ENCODE measurements at regions not wholly inside any gene's neighbourhood (a gene's known extent, or its start where the extent isn't known, plus 50 kb on each side); places are given as distances from the start of the nearest gene placed in this dataset.

DNA sequence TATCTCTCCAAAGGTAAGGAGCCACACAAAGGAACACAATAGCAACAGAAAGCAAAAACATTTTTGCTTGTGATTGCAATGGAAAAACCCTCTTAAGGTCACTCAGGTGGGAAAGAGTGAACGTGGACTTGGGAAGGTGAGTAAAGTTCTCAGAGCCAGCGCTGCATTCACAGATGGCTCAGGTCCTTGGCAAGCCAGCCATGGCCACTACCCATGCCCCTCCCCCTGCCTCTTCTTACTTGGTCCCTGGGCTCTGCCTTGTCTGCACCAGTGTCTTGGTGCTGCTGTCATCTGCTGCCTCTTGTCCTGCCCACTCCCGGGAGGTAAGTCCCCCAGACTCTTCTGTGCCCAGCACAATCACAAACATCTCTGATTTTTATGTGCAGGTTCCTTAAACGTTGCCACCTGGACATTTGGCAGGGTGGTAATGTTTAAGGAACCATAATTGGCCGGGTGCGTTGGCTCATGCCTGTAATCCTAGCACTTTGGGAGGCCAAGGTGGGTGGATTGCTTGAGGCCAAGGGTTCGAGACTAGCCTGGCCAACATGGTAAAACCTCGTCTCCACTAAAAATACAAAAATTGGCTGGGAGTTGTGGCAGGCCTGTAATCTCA, 74.6 kb downstream of the FEM1C start:
- Histone ChIP-seq H3K4me1 (ENCODE audit: control insufficient read depth, insufficient read depth, low read length) (no peaks in the 10 kb centered on the region), H3K9ac (ENCODE audit: control insufficient read depth, insufficient read depth, low read length) (no peak overlapping the region), H2AFZ (ENCODE audit: control insufficient read depth, low read depth, low read length) (no peak overlapping the region), H3K27ac (ENCODE audit: control insufficient read depth, insufficient read depth) (no peak overlapping the region), H3K27me3 (replicated peaks in 1 of 2; ENCODE audit: control insufficient read depth in 2 of 2, insufficient read depth in 2 of 2, low read length in 1 of 2) (no peaks in the 10 kb centered on the region), H3K79me2 (ENCODE audit: control insufficient read depth, insufficient read depth, low read length) (no peaks in the 10 kb centered on the region), H3K4me2 (ENCODE audit: control insufficient read depth, insufficient read depth) (no peak overlapping the region), H3K36me3 (ENCODE audit: control insufficient read depth in 2 of 2, insufficient read depth in 2 of 2, low read length in 1 of 2) (no peaks in the 10 kb centered on the region), H3K4me3 (no peak overlapping the region), H3K9me3 (replicated peaks; ENCODE audit: control insufficient read depth, insufficient read depth, low read length) (no peaks in the 10 kb centered on the region), H4K20me1 (ENCODE audit: control insufficient read depth, insufficient read depth) (no peaks in the 10 kb centered on the region)
- DNase-seq (ENCODE audit: low read depth, low spot score) (no peak), FAIRE-seq (no peak), ATAC-seq (no peak; the same call in 2 of the 3 replicates)
- ChIA-PET CTCF (interaction anchor here (2.9 kb wide), 1 partner anchor 11 kb away, joined by 10 read pairs; no protein-coding TSS in a partner anchor), SMC1A (ENCODE audit: uncharacterized antibody, unreplicated experiment) (interaction anchor here (1.3 to 2.5 kb wide), 4 partner anchors 8 to 34 kb away, joined by 3 to 12 read pairs (median 9); no protein-coding TSS in a partner anchor), POLR2A (interaction anchor here (1.0 kb wide), 1 partner anchor 18 kb away, joined by 6 read pairs; no protein-coding TSS in a partner anchor), RAD21 (ENCODE audit: unreplicated experiment) (no interaction called here)
- no TSS peak for BruUV-seq (replicated peaks)
- intact Hi-C loops (cut with micrococcal nuclease; ENCODE audit: unreplicated experiment) (no loop called here), in situ Hi-C loops (cut with MboI) (no loop called here)
- WGBS (ENCODE audit: insufficient coverage, insufficient replicate concordance, low lambda C conversion rate, missing lambda C conversion rate) = 44% methylated on average over 8 of the region's 8 CpGs
- TF ChIP-seq, protein P1, sequence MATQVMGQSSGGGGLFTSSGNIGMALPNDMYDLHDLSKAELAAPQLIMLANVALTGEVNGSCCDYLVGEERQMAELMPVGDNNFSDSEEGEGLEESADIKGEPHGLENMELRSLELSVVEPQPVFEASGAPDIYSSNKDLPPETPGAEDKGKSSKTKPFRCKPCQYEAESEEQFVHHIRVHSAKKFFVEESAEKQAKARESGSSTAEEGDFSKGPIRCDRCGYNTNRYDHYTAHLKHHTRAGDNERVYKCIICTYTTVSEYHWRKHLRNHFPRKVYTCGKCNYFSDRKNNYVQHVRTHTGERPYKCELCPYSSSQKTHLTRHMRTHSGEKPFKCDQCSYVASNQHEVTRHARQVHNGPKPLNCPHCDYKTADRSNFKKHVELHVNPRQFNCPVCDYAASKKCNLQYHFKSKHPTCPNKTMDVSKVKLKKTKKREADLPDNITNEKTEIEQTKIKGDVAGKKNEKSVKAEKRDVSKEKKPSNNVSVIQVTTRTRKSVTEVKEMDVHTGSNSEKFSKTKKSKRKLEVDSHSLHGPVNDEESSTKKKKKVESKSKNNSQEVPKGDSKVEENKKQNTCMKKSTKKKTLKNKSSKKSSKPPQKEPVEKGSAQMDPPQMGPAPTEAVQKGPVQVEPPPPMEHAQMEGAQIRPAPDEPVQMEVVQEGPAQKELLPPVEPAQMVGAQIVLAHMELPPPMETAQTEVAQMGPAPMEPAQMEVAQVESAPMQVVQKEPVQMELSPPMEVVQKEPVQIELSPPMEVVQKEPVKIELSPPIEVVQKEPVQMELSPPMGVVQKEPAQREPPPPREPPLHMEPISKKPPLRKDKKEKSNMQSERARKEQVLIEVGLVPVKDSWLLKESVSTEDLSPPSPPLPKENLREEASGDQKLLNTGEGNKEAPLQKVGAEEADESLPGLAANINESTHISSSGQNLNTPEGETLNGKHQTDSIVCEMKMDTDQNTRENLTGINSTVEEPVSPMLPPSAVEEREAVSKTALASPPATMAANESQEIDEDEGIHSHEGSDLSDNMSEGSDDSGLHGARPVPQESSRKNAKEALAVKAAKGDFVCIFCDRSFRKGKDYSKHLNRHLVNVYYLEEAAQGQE (IDR thresholded peaks at IDR 0.05; ENCODE audit: low read depth, low read length) = no peak

DNA sequence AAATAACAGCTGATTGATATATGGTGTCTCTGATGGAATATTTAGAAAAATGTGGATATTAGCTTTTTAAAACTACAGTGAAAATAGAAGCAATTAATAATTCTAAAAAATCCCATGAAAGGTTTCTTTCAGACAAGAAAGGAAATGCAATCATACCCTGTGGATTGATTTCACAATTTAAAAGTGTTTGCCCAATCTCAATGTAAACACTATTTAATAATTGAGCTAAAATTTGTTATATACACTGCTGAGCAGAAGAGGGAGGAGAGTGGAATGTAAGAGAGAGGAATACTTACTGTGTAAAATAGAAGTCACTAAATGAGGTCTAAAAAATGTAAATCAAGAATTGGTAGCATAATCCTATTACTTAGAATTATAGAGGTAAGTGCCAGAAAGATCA, 76.9 kb downstream of the FEM1C start:
- Histone ChIP-seq H3K27me3 (replicated peaks in 1 of 2; ENCODE audit: control insufficient read depth in 2 of 2, insufficient read depth in 2 of 2, low read length in 1 of 2) (no peaks in the 10 kb centered on the region), H4K20me1 (ENCODE audit: control insufficient read depth, insufficient read depth) (no peaks in the 10 kb centered on the region), H3K9me3 (replicated peaks; ENCODE audit: control insufficient read depth, insufficient read depth, low read length) (no peaks in the 10 kb centered on the region), H2AFZ (ENCODE audit: control insufficient read depth, low read depth, low read length) (no peak overlapping the region), H3K27ac (ENCODE audit: control insufficient read depth, insufficient read depth) (no peak overlapping the region), H3K4me2 (ENCODE audit: control insufficient read depth, insufficient read depth) (no peak overlapping the region), H3K4me3 (no peak overlapping the region), H3K9ac (ENCODE audit: control insufficient read depth, insufficient read depth, low read length) (no peak overlapping the region), H3K4me1 (ENCODE audit: control insufficient read depth, insufficient read depth, low read length) (no peaks in the 10 kb centered on the region), H3K36me3 (ENCODE audit: control insufficient read depth in 2 of 2, insufficient read depth in 2 of 2, low read length in 1 of 2) (no peaks in the 10 kb centered on the region), H3K79me2 (ENCODE audit: control insufficient read depth, insufficient read depth, low read length) (no peaks in the 10 kb centered on the region)
- POLR2A ChIA-PET = no interaction called here
- in situ Hi-C loops (cut with MboI) = no loop called here
- no peak for FAIRE-seq
- CTCF ChIA-PET = interaction anchor here (1.0 to 2.9 kb wide), 3 partner anchors 11 to 76 kb away, joined by 4 to 10 read pairs (median 10); no protein-coding TSS in a partner anchor
- ATAC-seq = no peak
- DNase-seq (ENCODE audit: low read depth, low spot score) = no peak
- SMC1A ChIA-PET (ENCODE audit: uncharacterized antibody, unreplicated experiment) = interaction anchor here (1.0 to 2.5 kb wide), 10 partner anchors 8 to 99 kb away, joined by 3 to 12 read pairs (median 4); no protein-coding TSS in a partner anchor
- intact Hi-C loops (cut with micrococcal nuclease; ENCODE audit: unreplicated experiment) = no loop called here
- RAD21 ChIA-PET (ENCODE audit: unreplicated experiment) = interaction anchor here (1.0 to 1.1 kb wide), 2 partner anchors 11 to 91 kb away, joined by 3 to 4 read pairs; no protein-coding TSS in a partner anchor
- BruUV-seq (replicated peaks) = no TSS peak
- TF ChIP-seq, protein P1 (IDR thresholded peaks at IDR 0.05; ENCODE audit: low read depth, low read length) = no peak
- TF ChIP-seq RUNX3 (IDR thresholded peaks at IDR 0.05; ENCODE audit: low read length) = no peak
- TF ChIP-seq WRNIP1 (IDR thresholded peaks at IDR 0.05; ENCODE audit: borderline replicate concordance, low read depth, low read length) = no peak
- TF ChIP-seq TARDBP (IDR thresholded peaks at IDR 0.05; ENCODE audit: borderline replicate concordance) = no peak
- no peak for TF ChIP-seq HDGF (IDR thresholded peaks at IDR 0.05)
- no peak for TF ChIP-seq ZSCAN29 (IDR thresholded peaks at IDR 0.05)
- no peak for TF ChIP-seq EP300 (IDR thresholded peaks at IDR 0.05; ENCODE audit: borderline replicate concordance in 1 of 2, control insufficient read depth in 1 of 2, low read depth in 2 of 2, low read length in 2 of 2)
- no peak for TF ChIP-seq SUPT20H (IDR thresholded peaks at IDR 0.05; ENCODE audit: borderline replicate concordance, control insufficient read depth, low read depth, low read length)
- no peak for TF ChIP-seq ZBED1 (IDR thresholded peaks at IDR 0.05; ENCODE audit: borderline replicate concordance)

All from GM12878 (cell line).